ENCODE measurements at regions not wholly inside any gene's neighbourhood (a gene's known extent, or its start where the extent isn't known, plus 50 kb on each side); places are given as distances from the start of the nearest gene placed in this dataset.
"Not testable (repeated sequence)": the region's sequence is repeated elsewhere in the genome, so short reads cannot be mapped to it uniquely, and the experiment has no call there.

- H3K27ac ChIP-seq (replicated peaks) = 0 out of 2 replicates have a peak overlapping the region, but pooled peaks have one; percentile 9
- no peaks in the 10 kb centered on the region for H3K27me3 ChIP-seq (ENCODE audit: insufficient read depth, poor library complexity, severe bottlenecking)
- no peak for DNase-seq (ENCODE audit: low read depth in 1 of 2, low spot score in 1 of 2)
- TF ChIP-seq POLR2AphosphoS5 (IDR thresholded peaks at IDR 0.05; ENCODE audit: low read depth) (no peak), GABPA (IDR thresholded peaks at IDR 0.05; ENCODE audit: low read depth) (no peak), REST (IDR thresholded peaks at IDR 0.05; ENCODE audit: insufficient replicate concordance, low read depth) (no peak), SPI1 (IDR thresholded peaks at IDR 0.05; ENCODE audit: borderline replicate concordance, low read depth) (no peak), CTCF (IDR thresholded peaks at IDR 0.05; ENCODE audit: insufficient read depth, low read length) (no peak)
- H3K4me3 ChIP-seq (replicated peaks; ENCODE audit: insufficient read depth, low read length) = no peak overlapping the region
These were observed 135.1 kb upstream of the B3GAT2 start for GRCh38 chr6:71091956-71092355.

- not testable (repeated sequence) for H3K4me3 ChIP-seq (replicated peaks; ENCODE audit: insufficient read depth, low read length)
These were observed 140.4 kb upstream of the B3GAT2 start for GRCh38 chr6:71097264-71097663.

GRCh38 chr6:71099649-71100048 lies 142.8 kb upstream of the B3GAT2 start:
- Histone ChIP-seq H3K27ac (replicated peaks) (no peak overlapping the region), H3K27me3 (ENCODE audit: insufficient read depth, poor library complexity, severe bottlenecking) (no peaks in the 10 kb centered on the region)
- TF ChIP-seq SPI1 (IDR thresholded peaks at IDR 0.05; ENCODE audit: borderline replicate concordance, low read depth) = no peak
- TF ChIP-seq POLR2AphosphoS5 (IDR thresholded peaks at IDR 0.05; ENCODE audit: low read depth) = no peak
- no peak for TF ChIP-seq REST (IDR thresholded peaks at IDR 0.05; ENCODE audit: insufficient replicate concordance, low read depth)

More at GRCh38 chr6:71097264-71097663, 140.4 kb upstream of the B3GAT2 start:
- peak; percentile 99 for TF ChIP-seq SPI1 (IDR thresholded peaks at IDR 0.05; ENCODE audit: borderline replicate concordance, low read depth)
- H3K27me3 ChIP-seq (ENCODE audit: insufficient read depth, poor library complexity, severe bottlenecking); DNase-seq (ENCODE audit: low read depth in 1 of 2, low spot score in 1 of 2); H3K27ac ChIP-seq (replicated peaks): not testable (repeated sequence)

GRCh38 chr6:71103130-71103529 lies 146.3 kb upstream of the B3GAT2 start:
- Histone ChIP-seq H3K27me3 (ENCODE audit: insufficient read depth, poor library complexity, severe bottlenecking) (peaks cover under 1% of the 10 kb centered on the region), H3K27ac (replicated peaks) (no peak overlapping the region), H3K4me3 (replicated peaks; ENCODE audit: insufficient read depth, low read length) (no peak overlapping the region)
- TF ChIP-seq GABPA (IDR thresholded peaks at IDR 0.05; ENCODE audit: low read depth) (no peak), POLR2AphosphoS5 (IDR thresholded peaks at IDR 0.05; ENCODE audit: low read depth) (no peak), CTCF (IDR thresholded peaks at IDR 0.05; ENCODE audit: insufficient read depth, low read length) (no peak), SPI1 (IDR thresholded peaks at IDR 0.05; ENCODE audit: borderline replicate concordance, low read depth) (no peak), REST (IDR thresholded peaks at IDR 0.05; ENCODE audit: insufficient replicate concordance, low read depth) (no peak)
- DNase-seq (ENCODE audit: low read depth in 1 of 2, low spot score in 1 of 2) = no peak

More at GRCh38 chr6:71099649-71100048, 142.8 kb upstream of the B3GAT2 start:
- no peak overlapping the region for H3K4me3 ChIP-seq (replicated peaks; ENCODE audit: insufficient read depth, low read length)
- no peak for DNase-seq (ENCODE audit: low read depth in 1 of 2, low spot score in 1 of 2)

Measured in HL-60 (cell line).